Pancreas (tissue), 10 donors: ENCODE measurements at regions not wholly inside any gene's neighbourhood (a gene's known extent, or its start where the extent isn't known, plus 50 kb on each side); places are given as distances from the start of the nearest gene placed in this dataset.

Experiments used
- ATAC-seq, 4 donors: fragments of 200-7000 bp; cut with Tn5 transposase; one replicate each; pipeline versions ENCODE4 v1.8.0 to v1.9.1; 2020; ENCODE audit warnings: mild to moderate bottlenecking in 4 of 4, moderate library complexity in 4 of 4
- DNase-seq, 6 donors: peaks; one replicate each; pipeline ENCODE4 v3.0.0-alpha.2; 2020
- FAIRE-seq: peaks from 2 replicates; lab custom pipeline; 2012; peaks lifted over from hg19 to GRCh38; lab: Jason Lieb, UNC
- H3K27ac ChIP-seq, 4 donors: fragments of 200-600 bp; sonication (generic); 1 replicate in 3 of 4; 2 replicates in 1 of 4; pipeline versions ENCODE4 v1.5.0 to v1.8.0; 2020
- H3K27me3 ChIP-seq, 4 donors: fragments of 200-600 bp; one replicate each; pipeline ENCODE4 v1.8.0; 2021
- H3K36me3 ChIP-seq, 3 donors: fragments of 200-600 bp; sonication (generic) in 1 of 3; one replicate each; pipeline versions ENCODE4 v1.5.0 to v1.8.0; 2020 to 2021
- H3K4me1 ChIP-seq, 3 donors: fragments of 200-600 bp; one replicate each; pipeline ENCODE4 v1.8.0; 2021
- H3K4me3 ChIP-seq, 4 donors: fragments of 200-600 bp; sonication (generic) in 2 of 4; one replicate each; pipeline versions ENCODE4 v1.5.0 to v1.8.0; 2020 to 2021
- H3K9me3 ChIP-seq, 4 donors: fragments of 200-600 bp; one replicate each; pipeline ENCODE4 v1.8.0; 2021
- WGBS, 2 donors: extraction: QIAGEN DNeasy Blood & Tissue Kit; methylation state at CpG; one replicate each; pipeline ENCODE4 v1.1.7; 2013; 5-methylcytosine and 5-hydroxymethylcytosine counted together
- intact Hi-C, 3 donors: fragments of 100-400 bp; cut with DNase I; formaldehyde crosslinking; loops; one replicate each; pipeline versions ENCODE4 v1.11.1 to v1.14.2; 2022
- TF ChIP-seq, protein P1 (sequence below), 4 donors: fragments of 200-600 bp; sonication (generic) in 3 of 4; IDR thresholded peaks; one replicate each; pipeline versions ENCODE4 v1.5.0 to v1.8.0; 2021; ENCODE audit warnings: antibody characterized with exemption in 4 of 4
- donor health status: healthy with polysubstance abuse.
- donor health status: DM: no; HTN: no; CAD: no; lungs with moderate emphysema.
- donor health status: DM: no; HTN: no; CAD: no.
- donor health status: control.
- donor health status: control.
- donor health status: Bipolar disorder and iron deficiency.
- donor health status: DM: yes; HTN: yes; CAD: no.
- donor health status: DM: no; HTN: no; CAD: no.
- donor health status: DM: no; HTN: no; CAD: no.
- donor health status: DM: yes; HTN: yes; CAD: no.

- Histone ChIP-seq H3K27ac (no peak overlapping the region), H3K27me3 (no peaks in the 10 kb centered on the region), H3K9me3 (no peaks in the 10 kb centered on the region), H3K36me3 (no peaks in the 10 kb centered on the region), H3K4me3 (no peak overlapping the region), H3K4me1 (no peaks in the 10 kb centered on the region)
- intact Hi-C loops, result no loop called here
- FAIRE-seq (no peak), ATAC-seq (no peak), DNase-seq (no peak)
- WGBS, 2 donors, result 76 to 80% methylated on average over 2 of the region's 2 CpGs
- TF ChIP-seq, protein P1, sequence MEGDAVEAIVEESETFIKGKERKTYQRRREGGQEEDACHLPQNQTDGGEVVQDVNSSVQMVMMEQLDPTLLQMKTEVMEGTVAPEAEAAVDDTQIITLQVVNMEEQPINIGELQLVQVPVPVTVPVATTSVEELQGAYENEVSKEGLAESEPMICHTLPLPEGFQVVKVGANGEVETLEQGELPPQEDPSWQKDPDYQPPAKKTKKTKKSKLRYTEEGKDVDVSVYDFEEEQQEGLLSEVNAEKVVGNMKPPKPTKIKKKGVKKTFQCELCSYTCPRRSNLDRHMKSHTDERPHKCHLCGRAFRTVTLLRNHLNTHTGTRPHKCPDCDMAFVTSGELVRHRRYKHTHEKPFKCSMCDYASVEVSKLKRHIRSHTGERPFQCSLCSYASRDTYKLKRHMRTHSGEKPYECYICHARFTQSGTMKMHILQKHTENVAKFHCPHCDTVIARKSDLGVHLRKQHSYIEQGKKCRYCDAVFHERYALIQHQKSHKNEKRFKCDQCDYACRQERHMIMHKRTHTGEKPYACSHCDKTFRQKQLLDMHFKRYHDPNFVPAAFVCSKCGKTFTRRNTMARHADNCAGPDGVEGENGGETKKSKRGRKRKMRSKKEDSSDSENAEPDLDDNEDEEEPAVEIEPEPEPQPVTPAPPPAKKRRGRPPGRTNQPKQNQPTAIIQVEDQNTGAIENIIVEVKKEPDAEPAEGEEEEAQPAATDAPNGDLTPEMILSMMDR (IDR thresholded peaks at IDR 0.05), result no peak
Observed at GRCh38 chr10:52836816-52837215, 64.2 kb upstream of the MBL2 start.
